ENCODE measurements at regions not wholly inside any gene's neighbourhood (a gene's known extent, or its start where the extent isn't known, plus 50 kb on each side); places are given as distances from the start of the nearest gene placed in this dataset.

GRCh38 chr9:107064378-107064777 is 201.4 kb downstream of the ZNF462 start:
- no peaks in the 10 kb centered on the region for H3K9me3 Mint-ChIP-seq
- peaks cover 9 to 27% of the 10 kb centered on the region in 2 donors for H3K27me3 Mint-ChIP-seq
- H3K4me3 Mint-ChIP-seq: no peak overlapping the region
- DNase-seq (no peak), ATAC-seq (replicated peaks) (no peak)
- H3K36me3 Mint-ChIP-seq: no peaks in the 10 kb centered on the region
- no peak overlapping the region for H3K27ac Mint-ChIP-seq
- H3K4me1 Mint-ChIP-seq: peaks cover 3 to 9% of the 10 kb centered on the region in 2 donors

GRCh38 chr9:107065549-107065948 is 202.6 kb downstream of the ZNF462 start:
- Mint-ChIP-seq H3K27me3 (peaks cover 10 to 27% of the 10 kb centered on the region in 2 donors), H3K9me3 (no peaks in the 10 kb centered on the region), H3K4me3 (no peak overlapping the region), H3K4me1 (no peaks in the 10 kb centered on the region), H3K36me3 (no peaks in the 10 kb centered on the region), H3K27ac (no peak overlapping the region)
- no peak for DNase-seq
- no peak for ATAC-seq (replicated peaks)

- no peak overlapping the region for H3K27ac Mint-ChIP-seq
- DNase-seq (no peak), ATAC-seq (replicated peaks) (no peak)
- H3K4me3 Mint-ChIP-seq: no peak overlapping the region
- H3K9me3 Mint-ChIP-seq: no peaks in the 10 kb centered on the region
- H3K4me1 Mint-ChIP-seq: no peaks in the 10 kb centered on the region
- peaks cover 18 to 32% of the 10 kb centered on the region in 2 donors for H3K27me3 Mint-ChIP-seq
- H3K36me3 Mint-ChIP-seq: no peaks in the 10 kb centered on the region
These were observed 204.9 kb downstream of the ZNF462 start for GRCh38 chr9:107067739-107068416.

- no peaks in the 10 kb centered on the region for H3K9me3 Mint-ChIP-seq
- H3K27ac Mint-ChIP-seq: no peak overlapping the region
- H3K4me3 Mint-ChIP-seq: no peak overlapping the region
- H3K36me3 Mint-ChIP-seq: no peaks in the 10 kb centered on the region
- peaks cover 15 to 32% of the 10 kb centered on the region in 2 donors for H3K27me3 Mint-ChIP-seq
- H3K4me1 Mint-ChIP-seq: no peaks in the 10 kb centered on the region
- ATAC-seq (replicated peaks) (no peak), DNase-seq (no peak)
These were observed 205.6 kb downstream of the ZNF462 start for GRCh38 chr9:107068581-107068980.

- no peaks in the 10 kb centered on the region for H3K9me3 Mint-ChIP-seq
- DNase-seq: no peak
- H3K36me3 Mint-ChIP-seq: no peaks in the 10 kb centered on the region
- H3K4me3 Mint-ChIP-seq: no peak overlapping the region
- peaks cover 21 to 34% of the 10 kb centered on the region in 2 donors for H3K27me3 Mint-ChIP-seq
- H3K27ac Mint-ChIP-seq: no peak overlapping the region
- no peaks in the 10 kb centered on the region for H3K4me1 Mint-ChIP-seq
- no peak for ATAC-seq (replicated peaks)
These were observed 207.6 kb downstream of the ZNF462 start for GRCh38 chr9:107070586-107070985.

- H3K9me3 Mint-ChIP-seq: no peaks in the 10 kb centered on the region
- peaks cover 23% of the 10 kb centered on the region in 2 donors for H3K27me3 Mint-ChIP-seq
- H3K36me3 Mint-ChIP-seq: no peaks in the 10 kb centered on the region
- no peak overlapping the region for H3K27ac Mint-ChIP-seq
- no peaks in the 10 kb centered on the region for H3K4me1 Mint-ChIP-seq
- ATAC-seq (replicated peaks) (no peak), DNase-seq (no peak)
- H3K4me3 Mint-ChIP-seq: no peak overlapping the region
These were observed 205.0 kb upstream of the RAD23B start for GRCh38 chr9:107078061-107078460.

- Mint-ChIP-seq H3K27ac (no peak overlapping the region), H3K27me3 (peaks cover 20 to 24% of the 10 kb centered on the region in 2 donors), H3K36me3 (no peaks in the 10 kb centered on the region), H3K9me3 (no peaks in the 10 kb centered on the region), H3K4me3 (no peak overlapping the region), H3K4me1 (no peaks in the 10 kb centered on the region)
- ATAC-seq (replicated peaks) (no peak), DNase-seq (no peak)
These were observed 203.5 kb upstream of the RAD23B start for GRCh38 chr9:107079589-107079988.

GRCh38 chr9:107080130-107080529 is 202.9 kb upstream of the RAD23B start:
- Mint-ChIP-seq H3K4me3 (no peak overlapping the region), H3K4me1 (no peaks in the 10 kb centered on the region), H3K27ac (no peak overlapping the region), H3K27me3 (peaks cover 15 to 21% of the 10 kb centered on the region in 2 donors), H3K9me3 (no peaks in the 10 kb centered on the region), H3K36me3 (no peaks in the 10 kb centered on the region)
- ATAC-seq (replicated peaks): no peak
- DNase-seq: no peak

- no peaks in the 10 kb centered on the region for H3K36me3 Mint-ChIP-seq
- no peaks in the 10 kb centered on the region for H3K4me1 Mint-ChIP-seq
- H3K27me3 Mint-ChIP-seq: peaks cover 17 to 46% of the 10 kb centered on the region in 2 donors
- no peak overlapping the region for H3K4me3 Mint-ChIP-seq
- DNase-seq: no peak
- H3K9me3 Mint-ChIP-seq: peaks cover 0 to 1% of the 10 kb centered on the region in 2 donors
- H3K27ac Mint-ChIP-seq: no peak overlapping the region
- no peak for ATAC-seq (replicated peaks)
These were observed 196.6 kb upstream of the RAD23B start for GRCh38 chr9:107086460-107086859.

- Mint-ChIP-seq H3K27ac (no peak overlapping the region), H3K9me3 (peaks cover 0 to 1% of the 10 kb centered on the region in 2 donors), H3K4me3 (no peak overlapping the region), H3K27me3 (peaks cover 17 to 53% of the 10 kb centered on the region in 2 donors), H3K4me1 (no peaks in the 10 kb centered on the region), H3K36me3 (no peaks in the 10 kb centered on the region)
- ATAC-seq (replicated peaks) (no peak), DNase-seq (no peak)
These were observed 195.9 kb upstream of the RAD23B start for GRCh38 chr9:107087222-107087621.

GRCh38 chr9:107090218-107090617 is 192.9 kb upstream of the RAD23B start:
- ATAC-seq (replicated peaks): no peak
- Mint-ChIP-seq H3K27me3 (peaks cover 14 to 45% of the 10 kb centered on the region in 2 donors), H3K4me1 (no peaks in the 10 kb centered on the region), H3K9me3 (peaks cover 0 to 1% of the 10 kb centered on the region in 2 donors), H3K4me3 (no peak overlapping the region), H3K36me3 (no peaks in the 10 kb centered on the region), H3K27ac (no peak overlapping the region)
- DNase-seq: no peak

- peaks cover 5 to 6% of the 10 kb centered on the region in 2 donors for H3K4me1 Mint-ChIP-seq
- peaks cover 4 to 25% of the 10 kb centered on the region in 2 donors for H3K27me3 Mint-ChIP-seq
- no peak overlapping the region for H3K4me3 Mint-ChIP-seq
- DNase-seq (no peak), ATAC-seq (replicated peaks) (no peak)
- peaks cover 0 to 1% of the 10 kb centered on the region in 2 donors for H3K9me3 Mint-ChIP-seq
- H3K27ac Mint-ChIP-seq: no peak overlapping the region
- H3K36me3 Mint-ChIP-seq: no peaks in the 10 kb centered on the region
These were observed 189.6 kb upstream of the RAD23B start for GRCh38 chr9:107093365-107094060.

GRCh38 chr9:107094370-107094769 is 188.7 kb upstream of the RAD23B start:
- ATAC-seq (replicated peaks): no peak
- Mint-ChIP-seq H3K27ac (no peak overlapping the region), H3K4me3 (no peak overlapping the region), H3K4me1 (peaks cover 5 to 6% of the 10 kb centered on the region in 2 donors), H3K27me3 (peaks cover 0 to 19% of the 10 kb centered on the region in 2 donors), H3K9me3 (peaks cover 0 to 1% of the 10 kb centered on the region in 2 donors), H3K36me3 (no peaks in the 10 kb centered on the region)
- DNase-seq: no peak

GRCh38 chr9:107100591-107100990 is 182.5 kb upstream of the RAD23B start:
- H3K4me1 Mint-ChIP-seq: peaks cover 3 to 5% of the 10 kb centered on the region in 2 donors
- no peak overlapping the region for H3K4me3 Mint-ChIP-seq
- DNase-seq (no peak), ATAC-seq (replicated peaks) (no peak)
- peaks cover 0 to 4% of the 10 kb centered on the region in 2 donors for H3K9me3 Mint-ChIP-seq
- H3K27ac Mint-ChIP-seq: no peak overlapping the region
- no peaks in the 10 kb centered on the region for H3K36me3 Mint-ChIP-seq
- H3K27me3 Mint-ChIP-seq: peaks cover 0 to 9% of the 10 kb centered on the region in 2 donors

- Mint-ChIP-seq H3K27ac (no peak overlapping the region), H3K4me3 (no peak overlapping the region), H3K27me3 (peaks cover 0 to 9% of the 10 kb centered on the region in 2 donors), H3K4me1 (no peaks in the 10 kb centered on the region), H3K9me3 (peaks cover 0 to 4% of the 10 kb centered on the region in 2 donors), H3K36me3 (no peaks in the 10 kb centered on the region)
- no peak for DNase-seq
- ATAC-seq (replicated peaks): no peak
These were observed 181.1 kb upstream of the RAD23B start for GRCh38 chr9:107102011-107102410.

Measured in stimulated activated naive B cell treated with anti-CD40 and anti-IgM and Interleukin-4, amounts not matched to agents 10 μg/mL and 1 μg/mL and 100 μg/mL, for 72 hours (primary cell).